Brain microvascular endothelial cell (primary cell): ENCODE measurements at regions not wholly inside any gene's neighbourhood (a gene's known extent, or its start where the extent isn't known, plus 50 kb on each side); places are given as distances from the start of the nearest gene placed in this dataset.

Source experiments
- DNase-seq: peaks from one replicate; pipeline ENCODE4 v3.0.0-alpha.2; 2020
- H3K27ac ChIP-seq: fragments of 250-450 bp; sonication (Bioruptor Pico); 2 replicates; pipeline ENCODE4 v1.5.1; 2020; ENCODE audit warnings: mild to moderate bottlenecking, moderate library complexity
- H3K27me3 ChIP-seq: fragments of 250-450 bp; sonication (Bioruptor Pico); replicated peaks from 2 replicates; pipeline ENCODE4 v1.5.1; 2020; ENCODE audit warnings: mild to moderate bottlenecking
- H3K36me3 ChIP-seq: fragments of 250-450 bp; sonication (Bioruptor Pico); replicated peaks from 2 replicates; pipeline ENCODE4 v1.5.1; 2020; ENCODE audit warnings: mild to moderate bottlenecking
- H3K4me3 ChIP-seq: 2 replicates; pipeline ENCODE4 v1.5.1; 2011; ENCODE audit warnings: low read depth, mild to moderate bottlenecking, control low read depth, low read length, moderate library complexity
- CTCF ChIP-seq: IDR thresholded peaks from 2 replicates; pipeline ENCODE4 v1.5.1; 2011; ENCODE audit warnings: low read depth, mild to moderate bottlenecking, moderate library complexity, low read length, control low read depth, inconsistent platforms; ENCODE audit errors: missing control alignments
- in situ Hi-C: cut with HindIII; loops from 2 replicates; pipeline ENCODE4 v1.10.0; 2017; ENCODE audit warnings: low sequenced_read_pairs, low pct_ligation_motif_present

GRCh38 chr17:63124958-63125357 is 158.9 kb downstream of the TANC2 start:
- Histone ChIP-seq H3K27ac (no peak overlapping the region), H3K4me3 (no peak overlapping the region), H3K27me3 (no peaks in the 10 kb centered on the region), H3K36me3 (no peaks in the 10 kb centered on the region)
- in situ Hi-C loops = no loop called here
- TF ChIP-seq CTCF = no peak
- DNase-seq = no peak

DNA sequence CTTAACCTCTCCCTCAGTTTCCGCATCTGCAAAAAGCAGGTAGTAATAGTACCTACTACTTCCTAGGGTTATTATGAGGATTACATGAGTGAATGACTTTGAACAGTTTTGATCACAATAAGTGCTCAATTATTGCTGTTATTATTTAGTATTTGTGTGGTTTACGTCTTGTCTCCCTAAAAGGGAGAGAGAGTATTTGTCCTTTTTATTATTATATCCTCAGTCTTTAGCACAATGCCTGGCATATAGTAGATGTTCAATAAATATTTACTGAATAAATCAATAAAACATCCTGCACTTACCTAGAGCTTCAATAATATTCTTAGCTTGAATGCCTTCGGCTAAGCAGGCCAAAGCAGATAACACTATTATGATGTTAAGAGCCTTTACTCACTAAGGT is 160.0 kb downstream of the TANC2 start:
- Histone ChIP-seq H3K27ac (no peak overlapping the region), H3K4me3 (no peak overlapping the region), H3K36me3 (no peaks in the 10 kb centered on the region), H3K27me3 (no peaks in the 10 kb centered on the region)
- DNase-seq = no peak
- in situ Hi-C loops = no loop called here
- no peak for TF ChIP-seq CTCF

DNA sequence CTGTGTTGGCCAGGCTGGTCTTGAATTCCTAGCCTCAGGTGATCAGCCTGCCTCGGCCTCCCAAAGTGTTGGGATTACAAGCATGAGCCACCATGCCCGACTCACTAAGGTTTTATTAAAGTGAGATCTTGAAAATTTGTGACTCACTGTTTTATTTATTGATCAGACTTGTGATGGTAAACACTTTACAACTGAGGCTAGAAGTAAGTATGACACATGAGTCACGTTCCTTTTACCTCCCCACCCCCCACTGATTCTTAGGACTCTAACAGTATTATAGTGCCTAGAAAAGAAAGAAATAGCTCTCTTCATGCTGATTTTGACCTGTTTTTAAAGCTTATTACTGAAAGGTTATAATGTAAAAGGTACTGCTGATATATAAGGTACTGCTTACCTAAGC is 160.6 kb downstream of the TANC2 start:
- Histone ChIP-seq H3K4me3 (no peak overlapping the region), H3K27me3 (no peaks in the 10 kb centered on the region), H3K27ac (no peak overlapping the region), H3K36me3 (no peaks in the 10 kb centered on the region)
- in situ Hi-C loops = no loop called here
- DNase-seq = no peak
- no peak for TF ChIP-seq CTCF

- no peaks in the 10 kb centered on the region for H3K27me3 ChIP-seq
- TF ChIP-seq CTCF = no peak
- DNase-seq = no peak
- no peak overlapping the region for H3K27ac ChIP-seq
- in situ Hi-C loops = no loop called here
- no peak overlapping the region for H3K4me3 ChIP-seq
- H3K36me3 ChIP-seq = no peaks in the 10 kb centered on the region
Observed at GRCh38 chr17:63132459-63132911, 166.4 kb downstream of the TANC2 start.

DNA sequence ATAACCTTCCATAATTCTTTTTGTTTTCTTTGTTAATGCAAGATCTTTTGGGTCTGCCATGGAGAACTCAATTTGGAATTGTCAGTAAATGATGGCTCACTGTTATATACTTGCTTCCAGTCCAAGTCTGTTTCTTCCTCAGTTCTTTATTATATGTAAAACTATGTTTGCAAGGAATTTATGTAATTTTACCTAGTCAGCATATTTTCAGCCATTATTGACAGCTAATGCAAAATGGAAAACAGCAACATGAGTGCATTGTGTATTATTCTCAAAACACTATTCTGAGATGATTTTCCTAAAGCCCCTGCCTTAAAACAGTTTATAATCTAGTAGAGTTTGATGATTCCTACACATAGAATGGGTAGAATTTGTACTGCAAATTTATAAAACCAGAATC is 167.5 kb downstream of the TANC2 start:
- TF ChIP-seq CTCF = no peak
- no peaks in the 10 kb centered on the region for H3K27me3 ChIP-seq
- in situ Hi-C loops = no loop called here

DNA sequence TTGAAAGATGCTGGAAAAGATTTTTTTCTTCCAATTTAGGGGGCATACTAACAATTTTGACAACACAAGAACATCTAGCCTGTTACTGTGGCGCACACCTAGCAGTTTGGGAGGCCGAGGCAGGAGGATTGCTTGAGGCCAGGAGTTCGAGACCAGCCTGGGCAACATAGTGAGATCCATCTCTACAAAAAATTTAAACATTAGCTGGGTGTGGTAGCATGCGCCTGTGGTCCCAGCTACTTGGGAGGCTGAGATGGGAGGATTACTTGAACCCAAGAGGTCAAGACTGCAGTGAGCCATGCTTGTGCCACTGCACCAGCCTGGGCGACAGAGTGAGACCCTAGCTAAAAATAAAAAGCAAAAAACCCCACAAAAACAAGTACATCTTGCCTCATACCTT is 168.8 kb downstream of the TANC2 start:
- Histone ChIP-seq H3K27me3 (no peaks in the 10 kb centered on the region), H3K27ac (no peak overlapping the region), H3K4me3 (no peak overlapping the region), H3K36me3 (no peaks in the 10 kb centered on the region)
- no peak for DNase-seq
- no peak for TF ChIP-seq CTCF
- in situ Hi-C loops = no loop called here

More for the DNA sequence above, 167.5 kb downstream of the TANC2 start:
- DNase-seq = no peak
- Histone ChIP-seq H3K36me3 (no peaks in the 10 kb centered on the region), H3K27ac (no peak overlapping the region), H3K4me3 (no peak overlapping the region)
